Left renal pelvis (tissue), 4 donors: ENCODE measurements at regions not wholly inside any gene's neighbourhood (a gene's known extent, or its start where the extent isn't known, plus 50 kb on each side); places are given as distances from the start of the nearest gene placed in this dataset.

Experiments
- DNase-seq, 4 donors: peaks; one replicate each; pipeline ENCODE4 v3.0.0-alpha.2; 2013; ENCODE audit warnings: low read depth in 4 of 4, low spot score in 3 of 4

DNA sequence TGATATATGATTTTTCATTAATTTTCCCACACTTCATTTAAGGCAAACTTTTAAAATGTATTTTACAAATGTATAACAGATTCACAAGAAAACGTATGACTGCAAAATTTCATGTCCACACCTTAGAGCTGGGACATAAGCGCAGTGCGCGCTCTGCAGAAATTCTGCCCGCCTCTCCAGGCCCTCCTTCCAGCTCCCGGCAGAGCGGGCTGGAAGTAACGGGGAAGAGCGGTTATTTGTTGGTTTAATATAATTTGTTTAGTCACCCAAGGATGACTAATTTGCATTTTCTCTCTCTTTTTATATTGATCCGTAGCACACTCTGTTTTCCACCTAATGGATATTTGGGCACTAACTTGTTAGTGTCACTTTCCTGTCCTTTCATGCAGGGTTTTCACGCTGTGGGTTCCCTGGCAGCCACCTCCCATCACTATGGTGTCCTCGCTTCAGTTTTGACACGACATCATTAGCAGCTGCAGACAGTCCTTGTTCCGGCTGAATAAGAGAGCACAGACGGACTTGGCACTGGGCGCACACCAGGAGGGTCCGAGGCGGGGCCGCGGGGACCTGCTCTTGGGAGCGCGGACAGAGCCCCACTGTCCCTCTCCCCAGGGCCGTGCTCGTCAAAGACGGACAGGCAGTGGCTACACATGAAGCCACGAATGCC, 129.2 kb upstream of the SEC61G start:
- DNase-seq = no peak

DNA sequence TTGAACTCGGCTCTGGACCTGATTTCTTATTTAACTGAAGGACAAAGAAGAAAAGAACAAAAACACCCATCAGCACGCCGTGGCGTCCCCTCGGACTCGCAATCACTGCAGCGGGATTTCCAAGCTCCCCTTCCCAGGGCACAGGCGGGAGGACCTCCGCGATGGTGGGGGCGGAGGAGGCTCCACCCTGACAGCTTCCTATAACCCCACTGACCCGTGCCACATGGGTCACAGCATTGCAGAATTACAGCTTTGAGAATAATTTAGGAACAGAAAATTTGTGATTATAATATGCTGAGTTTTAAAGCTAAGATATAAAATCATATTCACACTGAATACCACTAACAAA, 129.7 kb upstream of the SEC61G start:
- no peak for DNase-seq

DNA sequence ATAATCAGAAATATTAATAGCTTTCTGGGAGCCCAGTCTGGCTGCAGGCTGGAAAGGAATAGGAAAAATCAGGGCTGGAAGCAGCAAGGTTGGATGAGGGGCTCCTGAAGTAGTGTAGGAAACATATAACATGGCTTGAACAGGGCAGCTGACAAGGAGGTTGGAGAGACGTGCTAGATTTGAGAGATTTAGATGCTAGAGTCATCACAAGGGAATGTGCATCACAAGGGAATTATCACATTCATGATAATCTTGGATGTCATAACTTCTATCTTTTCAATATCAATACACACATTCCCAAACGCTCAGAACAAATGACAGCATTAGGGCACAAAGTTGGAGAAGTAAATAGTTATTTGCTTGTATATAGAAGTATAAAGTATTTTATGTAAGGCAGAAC, 120.9 kb upstream of the EGFR start:
- DNase-seq = no peak

DNA sequence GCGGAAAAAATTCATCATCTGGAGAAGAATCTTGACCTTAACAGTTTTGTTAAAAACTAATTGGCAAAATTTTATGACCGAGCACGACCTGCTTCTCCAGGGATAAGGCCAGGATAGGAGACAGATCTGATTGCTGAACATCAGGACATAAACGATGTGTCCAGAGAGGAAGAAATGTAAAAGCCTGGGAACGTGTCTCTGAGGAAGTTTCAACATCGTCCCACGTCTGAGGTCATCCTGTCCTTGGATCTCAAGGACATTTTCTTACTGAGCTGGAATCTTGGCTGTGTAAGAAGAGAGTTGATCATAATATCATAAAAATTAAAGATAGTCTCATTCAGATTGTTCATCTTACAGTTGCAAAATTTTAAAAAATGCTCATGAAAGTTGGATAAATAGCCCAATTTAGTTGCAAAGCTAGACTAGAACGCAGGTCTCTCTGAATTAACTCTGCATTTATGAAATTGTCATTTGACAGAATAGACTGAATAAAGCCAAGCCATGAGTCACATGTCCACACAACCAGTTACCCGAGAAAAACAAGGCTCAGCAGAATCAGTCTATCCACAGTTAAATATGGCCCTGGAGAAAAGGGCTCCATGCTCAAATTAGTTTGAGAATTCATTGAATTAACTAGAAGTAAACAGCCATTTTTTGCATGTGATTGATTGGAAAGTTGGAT, 120.0 kb upstream of the EGFR start:
- DNase-seq = no peak

DNA sequence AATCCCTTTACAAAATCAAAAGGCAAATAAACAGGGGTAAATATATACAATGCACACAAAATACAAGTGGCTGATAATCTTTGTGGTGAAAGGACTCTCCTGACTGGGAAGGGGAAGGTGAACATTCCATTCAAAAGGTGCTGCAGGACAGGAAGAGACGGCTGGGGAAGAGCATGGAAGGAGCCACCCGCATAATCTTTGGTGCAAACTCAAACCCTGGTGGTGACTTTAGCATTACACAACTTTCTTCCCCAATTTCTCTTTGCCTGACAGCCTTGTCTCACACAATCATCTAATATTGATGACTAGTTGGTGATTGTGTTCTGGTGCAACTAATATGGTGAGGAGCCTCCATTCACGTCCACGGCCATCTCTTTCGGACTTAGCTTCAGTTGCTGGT, 117.0 kb upstream of the EGFR start:
- DNase-seq = no peak

DNA sequence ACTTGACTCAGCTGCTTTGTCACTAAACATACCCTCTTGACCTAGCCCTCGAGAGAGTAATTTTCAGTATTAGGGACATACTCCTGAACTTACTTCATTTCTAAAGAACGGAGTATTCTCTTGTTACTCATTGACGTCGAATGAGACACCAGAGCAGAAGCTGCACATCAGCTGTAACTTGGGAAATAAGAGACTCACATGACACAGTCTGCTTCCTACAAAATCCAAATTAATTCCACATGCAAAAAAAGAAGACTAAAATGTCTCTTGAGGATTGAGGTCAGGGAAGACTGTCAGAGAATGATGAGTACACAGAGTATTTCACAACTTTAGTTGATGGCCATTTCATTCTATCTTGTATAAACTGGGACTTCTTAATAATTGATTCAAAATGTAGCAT, 114.7 kb upstream of the EGFR start:
- DNase-seq = no peak

DNA sequence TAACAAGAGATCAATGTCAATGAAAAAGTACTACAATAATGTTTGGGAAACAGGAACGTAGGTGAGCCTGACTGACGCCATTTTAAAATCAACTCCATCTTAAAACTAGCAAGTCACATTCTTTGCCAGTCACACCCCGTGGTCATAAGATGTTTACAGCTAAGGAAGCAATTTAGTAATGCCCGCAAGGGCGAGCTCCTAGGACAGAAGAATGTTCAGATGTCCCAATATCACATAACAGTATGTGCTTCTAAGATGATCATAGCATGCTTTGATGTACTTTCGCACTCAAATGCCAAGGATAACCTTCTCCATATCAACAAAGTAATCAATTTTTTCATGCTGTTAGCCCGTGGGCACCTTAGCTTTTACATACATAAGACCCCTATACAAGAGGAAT, 113.8 kb upstream of the EGFR start:
- no peak for DNase-seq

DNA sequence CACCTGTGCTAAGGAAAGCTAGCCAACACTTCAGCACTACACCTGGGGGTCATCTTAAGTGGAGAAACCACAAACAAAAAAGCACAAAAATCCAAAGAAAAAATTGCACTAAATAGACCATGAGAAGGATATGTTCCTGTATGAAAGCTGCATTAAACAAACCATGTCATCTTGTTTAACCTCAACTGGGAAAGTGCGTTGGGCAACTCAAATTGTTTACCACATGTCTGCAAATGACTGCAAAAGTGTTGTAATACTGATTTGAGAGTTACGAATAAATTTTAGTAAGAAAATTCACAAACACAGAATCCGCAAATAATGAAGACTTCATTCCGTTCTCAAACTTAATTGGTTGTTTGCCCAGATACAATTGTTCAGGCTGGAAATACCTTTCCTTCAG, 111.9 kb upstream of the EGFR start:
- no peak for DNase-seq

DNA sequence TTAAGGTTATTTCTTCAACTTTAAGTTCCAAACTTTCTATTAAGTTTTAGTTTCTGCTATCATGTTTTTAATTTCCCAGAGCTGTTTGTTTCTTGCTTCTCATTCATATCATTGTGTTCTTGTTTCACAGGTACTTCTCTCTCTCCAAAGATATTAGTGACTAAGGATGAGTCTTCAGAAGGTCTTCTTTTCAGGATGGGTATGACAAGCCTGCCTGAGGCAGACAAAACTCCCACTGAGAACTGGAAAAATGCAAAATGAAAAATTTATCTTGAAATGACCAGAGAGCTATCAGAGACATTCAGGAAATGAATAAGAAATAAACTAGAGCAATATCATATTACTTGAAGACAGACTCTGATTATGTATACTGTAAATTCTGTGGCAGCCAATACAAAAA, 110.8 kb upstream of the EGFR start:
- DNase-seq = no peak

DNA sequence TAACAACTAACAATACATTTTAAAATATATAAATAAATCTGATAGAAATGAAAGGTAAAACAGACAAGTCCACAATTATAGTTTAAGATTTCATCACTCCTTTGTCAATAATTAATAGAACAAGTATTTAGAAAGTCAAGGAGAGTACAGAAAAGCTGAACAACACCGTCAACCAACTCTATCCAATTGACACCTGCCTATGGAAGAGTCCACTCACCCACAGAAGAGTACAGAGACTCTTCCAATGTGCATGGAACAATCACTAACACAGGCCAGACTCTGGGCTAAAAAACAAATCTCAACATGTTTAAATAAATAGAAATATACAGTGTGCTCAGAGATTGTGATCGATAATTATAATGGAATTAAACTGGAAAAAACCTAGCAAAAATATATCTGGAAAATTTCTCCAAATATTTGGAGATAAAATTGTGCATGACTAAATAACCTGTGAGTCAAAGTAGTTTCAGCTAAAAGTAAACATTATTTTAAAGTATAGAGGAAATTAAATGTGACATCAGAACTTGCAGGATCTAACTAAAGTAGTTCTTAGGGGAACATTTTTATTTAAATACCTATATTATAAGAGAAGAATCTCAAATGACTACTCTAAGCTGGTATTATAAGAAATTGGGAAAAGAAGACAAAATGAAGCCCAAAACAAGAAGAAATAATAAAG, 109.9 kb upstream of the EGFR start:
- no peak for DNase-seq

DNA sequence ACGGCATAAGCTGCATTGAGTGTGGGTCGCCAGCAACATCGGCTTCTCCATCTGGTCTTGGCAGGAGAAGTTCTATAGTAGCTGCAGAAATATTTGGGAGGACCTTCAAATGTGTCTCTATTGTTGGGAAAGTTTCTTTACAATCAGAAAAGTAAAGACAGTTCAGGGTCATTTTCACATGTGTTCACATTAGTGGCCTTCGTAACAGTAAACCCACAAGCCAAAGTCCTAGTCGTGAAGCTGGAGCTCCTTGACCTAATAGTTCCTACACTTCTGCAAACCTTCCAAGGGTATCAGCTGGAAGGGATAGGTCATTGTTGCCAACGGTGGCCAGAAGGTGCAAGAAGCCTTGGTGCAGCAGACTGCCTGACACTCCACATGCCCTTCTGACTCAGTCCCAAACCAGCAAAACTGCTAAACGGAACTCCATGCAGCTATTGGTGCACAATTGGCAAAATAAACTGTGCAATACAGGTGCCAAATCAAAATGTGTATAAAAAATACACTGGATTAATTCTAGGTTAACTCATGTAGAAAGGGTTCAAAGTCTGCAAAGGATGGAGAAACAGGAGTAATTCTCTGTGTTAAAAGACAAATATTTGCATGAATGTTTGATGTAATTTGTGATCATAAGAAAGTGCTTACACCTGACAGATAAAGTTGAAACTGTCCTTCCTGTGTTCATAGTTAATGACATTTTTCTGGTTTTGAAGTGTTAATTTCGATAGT, 102.8 kb upstream of the EGFR start:
- DNase-seq = no peak

DNA sequence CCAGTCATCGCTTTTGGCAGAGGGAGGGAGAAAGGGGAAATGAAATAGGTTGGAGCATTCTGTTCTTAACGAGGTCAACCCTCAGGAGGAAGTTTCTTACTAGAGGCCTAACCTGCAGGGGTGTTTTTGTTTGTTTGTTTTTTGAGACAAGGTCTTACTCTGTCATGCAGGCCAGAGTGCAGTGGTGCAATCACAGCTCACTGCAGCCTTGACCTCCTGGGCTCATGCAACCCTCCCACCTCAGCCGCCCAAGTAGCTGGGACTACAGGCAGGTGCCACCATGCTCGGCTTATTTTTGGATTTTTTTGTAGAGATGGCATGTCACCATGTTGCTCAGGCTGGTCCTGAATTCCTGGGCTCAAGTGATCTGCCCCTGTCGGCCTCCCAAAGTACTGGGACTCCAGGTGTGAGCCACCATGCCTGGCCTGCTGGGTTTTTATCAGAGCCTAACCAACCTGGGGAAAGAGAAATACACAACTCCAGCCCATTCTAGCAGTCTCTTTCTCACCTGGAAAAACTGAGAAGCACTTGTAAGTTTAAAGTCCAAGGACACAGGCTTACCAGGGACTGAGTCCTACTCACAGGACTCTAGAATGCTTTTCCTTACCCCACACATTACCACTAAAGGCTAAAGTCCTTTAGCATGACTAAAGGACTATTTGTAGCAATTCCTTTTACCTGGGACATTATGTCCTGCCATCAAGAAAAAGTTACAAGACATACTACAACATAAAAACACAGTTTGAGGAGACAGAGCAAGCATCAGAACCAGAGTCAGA, 101.0 kb upstream of the EGFR start:
- DNase-seq = no peak

DNA sequence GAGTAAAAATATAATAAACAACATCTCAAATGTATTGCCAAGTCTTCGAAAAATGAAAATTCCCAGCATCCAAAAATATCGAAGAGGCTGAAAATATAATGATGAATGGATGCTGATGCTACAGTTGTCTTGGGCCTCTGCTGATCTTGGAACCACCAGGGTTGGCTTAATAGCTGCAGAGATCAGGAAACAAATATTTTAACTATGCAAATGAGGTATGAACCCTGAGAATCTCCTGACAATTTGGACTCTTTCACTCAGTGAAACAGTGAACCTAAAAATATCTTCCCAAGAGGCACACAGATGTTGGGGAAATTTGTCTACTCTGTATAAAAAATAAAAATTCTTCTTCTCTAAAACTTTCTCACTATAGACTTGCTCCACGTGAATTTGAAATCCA, 97.7 kb upstream of the EGFR start:
- DNase-seq = no peak

DNA sequence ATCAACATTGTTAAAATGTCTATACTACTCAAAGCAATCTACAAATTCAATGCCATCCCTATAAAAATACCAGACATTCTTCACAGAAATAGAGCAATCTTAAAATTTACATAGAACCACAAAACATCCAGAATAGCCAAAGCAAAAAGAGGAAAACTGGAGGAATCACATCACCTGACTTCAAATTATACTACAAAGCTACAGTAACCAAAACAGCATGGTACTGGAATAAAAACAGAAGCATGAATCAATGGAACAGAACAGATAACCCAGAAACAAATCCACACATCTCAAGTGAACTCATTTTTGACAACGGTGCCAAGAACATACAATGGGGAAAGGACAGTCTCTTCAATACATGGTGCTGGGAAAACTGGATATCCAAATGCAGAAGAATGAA, 87.3 kb upstream of the EGFR start:
- no peak for DNase-seq

DNA sequence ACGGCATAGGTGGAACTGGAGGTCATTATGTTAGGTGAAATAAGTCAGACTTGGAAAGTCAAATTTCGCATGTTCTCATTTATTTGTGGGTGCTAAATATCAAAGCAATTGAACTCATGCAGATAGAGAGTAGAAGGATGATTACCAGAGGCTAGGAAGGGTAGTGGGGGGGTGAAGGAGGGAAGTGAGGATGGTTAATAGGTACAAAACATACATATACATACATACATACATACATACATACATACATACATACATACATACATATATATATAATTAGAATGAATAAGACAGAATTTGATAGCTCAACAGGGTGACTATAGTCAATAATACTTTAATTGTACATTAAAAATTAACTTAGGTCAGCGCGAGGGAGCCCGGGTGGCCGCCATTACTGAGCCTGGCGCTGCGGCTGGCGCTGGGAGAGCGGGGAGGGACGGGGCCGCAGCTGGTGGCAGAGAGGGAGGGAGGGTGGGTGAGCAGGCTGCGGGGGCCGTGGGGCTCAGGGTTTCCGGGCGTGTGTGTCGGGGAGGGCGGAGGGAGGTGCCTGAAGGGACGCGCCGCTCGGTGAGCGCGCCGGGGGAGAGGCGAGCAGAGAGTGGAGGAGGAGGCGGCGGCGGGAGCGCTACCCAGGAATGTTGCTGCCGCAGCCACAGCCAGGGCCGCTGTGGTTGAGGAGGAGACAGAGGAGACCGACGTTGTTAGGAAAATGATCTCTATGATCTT, 85.8 kb upstream of the EGFR start:
- peak; percentile 42 to 53 (median 50) for DNase-seq

DNA sequence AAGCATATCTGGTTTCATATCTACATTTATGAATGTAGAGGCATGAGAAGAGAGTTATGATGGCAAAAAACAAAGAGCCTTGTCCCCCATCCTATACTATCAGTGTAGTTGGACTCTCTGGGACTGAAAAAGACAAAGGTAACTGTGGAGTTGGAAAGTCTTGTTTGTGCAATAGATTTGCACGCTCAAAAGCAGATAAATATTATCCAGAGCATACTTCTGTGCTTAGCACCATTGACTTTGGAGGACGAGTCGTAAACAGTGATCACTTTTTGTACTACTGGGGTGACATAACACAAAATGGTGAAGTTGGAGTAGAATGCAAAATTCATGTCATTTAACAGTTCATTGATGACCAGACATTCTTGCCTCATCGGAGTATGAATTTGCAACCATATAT, 85.2 kb upstream of the EGFR start:
- DNase-seq = no peak

DNA sequence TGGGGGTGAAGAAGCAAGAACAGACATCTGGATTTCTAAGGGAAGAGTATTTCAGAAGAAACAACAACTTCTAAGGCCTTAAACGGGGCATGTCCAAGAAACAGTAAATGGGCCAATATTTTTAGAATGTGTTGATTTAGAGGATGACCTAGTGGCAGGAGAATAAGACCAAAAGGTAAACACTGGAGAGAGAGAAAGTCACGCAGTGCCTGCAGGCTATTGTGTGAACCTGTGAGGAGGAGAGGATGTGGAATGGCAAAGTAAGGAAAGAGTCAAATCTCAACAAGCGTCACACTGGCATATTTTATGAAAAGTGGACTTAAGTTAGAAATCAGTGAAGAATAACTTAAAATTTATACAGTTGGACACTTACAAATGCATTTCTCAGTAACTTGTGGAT, 78.1 kb upstream of the EGFR start:
- DNase-seq = no peak

DNA sequence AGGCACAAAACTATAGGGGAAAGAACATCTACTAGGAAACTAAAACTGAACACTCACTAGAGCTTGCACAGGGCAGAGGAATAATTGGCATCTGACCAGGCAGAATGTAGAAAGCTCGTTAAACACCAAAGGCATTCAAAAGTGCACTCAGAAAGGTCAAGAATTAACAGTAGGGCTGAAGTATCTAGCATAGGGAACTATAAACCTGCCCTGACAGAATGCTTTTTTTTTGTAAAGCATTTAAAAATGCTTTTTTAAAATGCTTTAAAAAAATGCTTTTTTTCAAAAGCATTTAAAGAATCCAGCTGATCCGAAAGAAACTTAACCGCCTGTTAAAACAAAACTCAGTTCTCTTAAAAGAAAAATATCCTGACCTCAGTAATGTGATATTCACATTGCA, 74.6 kb upstream of the EGFR start:
- DNase-seq = no peak

DNA sequence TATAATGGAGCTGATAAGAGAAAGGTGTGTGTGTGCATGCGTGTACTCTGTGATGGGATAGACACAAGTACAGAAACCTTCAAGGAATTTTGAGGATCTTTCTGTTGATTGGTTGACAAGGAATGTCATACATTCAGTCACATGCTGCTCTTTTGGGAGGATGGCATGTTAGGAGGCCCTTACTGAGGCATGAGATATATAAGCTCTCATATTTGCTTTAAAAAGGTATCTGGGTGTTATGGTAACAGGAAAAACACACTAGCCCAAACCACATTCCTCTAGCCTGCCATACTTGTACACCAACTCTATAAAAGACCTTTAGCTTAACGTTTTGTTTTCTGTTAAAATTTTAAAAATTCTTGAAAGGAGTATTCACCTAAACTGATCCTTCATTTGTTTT, 72.5 kb upstream of the EGFR start:
- no peak for DNase-seq

DNA sequence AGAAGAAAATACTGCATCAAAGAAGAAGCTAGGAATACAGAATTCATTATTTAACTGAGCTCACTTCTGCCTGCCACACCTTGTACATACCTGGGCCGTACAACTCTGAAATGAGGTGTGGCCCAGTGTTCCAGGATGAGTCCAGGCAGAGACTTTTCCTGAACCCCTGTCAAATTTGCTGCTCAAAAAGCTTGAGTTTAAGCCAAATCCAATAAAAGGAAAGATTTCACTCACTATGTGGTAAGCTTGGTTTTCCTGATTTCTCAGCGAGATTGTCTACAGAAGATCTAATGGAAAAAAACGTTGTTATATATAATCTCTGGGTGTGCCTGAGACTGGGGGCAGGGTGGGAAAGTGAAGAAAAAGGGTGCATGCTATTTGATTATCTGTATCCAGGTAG, 72.1 kb upstream of the EGFR start:
- DNase-seq = no peak
